Pulmonary artery endothelial cell (primary cell): ENCODE measurements at regions not wholly inside any gene's neighbourhood (a gene's known extent, or its start where the extent isn't known, plus 50 kb on each side); places are given as distances from the start of the nearest gene placed in this dataset.

Experiments
- DNase-seq: peaks from one replicate; pipeline ENCODE4 v3.0.0-alpha.2; 2011; ENCODE audit warnings: low read depth, low spot score

- DNase-seq, result no peak
Measured at GRCh38 chr14:55500219-55500701, 59.8 kb upstream of the TBPL2 start.

- DNase-seq, result no peak
Measured at GRCh38 chr14:55500708-55501107, 60.3 kb upstream of the TBPL2 start.

GRCh38 chr14:55502746-55503284, 62.4 kb upstream of the TBPL2 start:
- no peak for DNase-seq

- no peak for DNase-seq
Measured at GRCh38 chr14:55505846-55506245, 65.4 kb upstream of the TBPL2 start.

- DNase-seq, result no peak
Measured at GRCh38 chr14:55508676-55509075, 68.3 kb upstream of the TBPL2 start.

- no peak for DNase-seq
Measured at GRCh38 chr14:55512421-55512820, 67.6 kb upstream of the KTN1 start.

- no peak for DNase-seq
Measured at GRCh38 chr14:55513491-55513890, 66.5 kb upstream of the KTN1 start.

GRCh38 chr14:55514819-55515490, 65.1 kb upstream of the KTN1 start:
- peak; percentile 78 for DNase-seq

- DNase-seq, result no peak
Measured at GRCh38 chr14:55516776-55517175, 63.2 kb upstream of the KTN1 start.

GRCh38 chr14:55518391-55518790, 61.6 kb upstream of the KTN1 start:
- DNase-seq, result no peak

- DNase-seq, result no peak
Measured at GRCh38 chr14:55519473-55520080, 60.4 kb upstream of the KTN1 start.

GRCh38 chr14:55523321-55523720, 56.7 kb upstream of the KTN1 start:
- DNase-seq, result no peak
